ENCODE measurements at regions not wholly inside any gene's neighbourhood (a gene's known extent, or its start where the extent isn't known, plus 50 kb on each side); places are given as distances from the start of the nearest gene placed in this dataset.

DNA sequence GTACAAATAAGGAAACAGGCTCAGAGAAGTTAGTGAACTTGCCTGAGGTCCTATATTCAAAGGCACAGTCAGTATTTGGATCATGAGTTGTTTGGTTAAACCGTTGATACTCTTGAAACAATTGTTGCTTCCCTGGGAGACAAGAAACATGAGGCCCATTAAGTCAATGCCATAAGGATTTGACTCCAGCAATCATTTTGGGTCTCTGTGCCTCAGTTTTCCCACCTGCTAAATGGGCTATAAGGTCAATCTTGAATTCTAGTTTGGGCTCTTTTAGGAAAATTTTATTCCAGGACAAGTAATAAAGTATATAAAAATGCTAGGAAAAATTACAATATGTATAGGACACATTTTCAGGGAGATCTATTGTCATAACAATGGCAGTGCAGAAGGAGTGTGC lies 202.1 kb downstream of the TMEM26 start:
- H3K9me3 ChIP-seq = peaks cover 6% of the 10 kb centered on the region; the same call in 2 of the 3 replicates
- no peak for FAIRE-seq
- H3K27ac ChIP-seq = no peak overlapping the region
- no peak for DNase-seq (ENCODE audit: low read depth in 1 of 2, low spot score in 1 of 2)
- ChIA-PET POLR2A (no interaction called here), CTCF (no interaction called here)
- no peak overlapping the region for H3K4me3 ChIP-seq
- no peak overlapping the region for H3K4me2 ChIP-seq
- TF ChIP-seq BCL3 (IDR thresholded peaks at IDR 0.05) = no peak
- no peak for TF ChIP-seq RCOR1 (IDR thresholded peaks at IDR 0.05; ENCODE audit: low read depth, low read length)
- no peak for TF ChIP-seq RFX5 (IDR thresholded peaks at IDR 0.05)
- TF ChIP-seq ZC3H11A (IDR thresholded peaks at IDR 0.05) = no peak
- no peak for TF ChIP-seq MAFK (IDR thresholded peaks at IDR 0.05; ENCODE audit: partially characterized antibody)
- no peak for TF ChIP-seq E2F6 (IDR thresholded peaks at IDR 0.05; ENCODE audit: borderline replicate concordance, low read depth)
- TF ChIP-seq ZSCAN20 (CRISPR knock-in tag; IDR thresholded peaks at IDR 0.05) = no peak
- no peak for TF ChIP-seq HOXB5 (CRISPR knock-in tag; IDR thresholded peaks at IDR 0.05)
- TF ChIP-seq CBX2 (IDR thresholded peaks at IDR 0.05; ENCODE audit: borderline replicate concordance, low read depth) = no peak
- no peak for TF ChIP-seq SMC3 (IDR thresholded peaks at IDR 0.05)
- TF ChIP-seq POLR2A (IDR thresholded peaks at IDR 0.05; ENCODE audit: low read length) = no peak
- no peak for TF ChIP-seq KDM1A (IDR thresholded peaks at IDR 0.05; ENCODE audit: low read depth)
- TF ChIP-seq MYC (IDR thresholded peaks at IDR 0.05; ENCODE audit: borderline replicate concordance, low read length) = no peak
- TF ChIP-seq FOSL2 (IDR thresholded peaks at IDR 0.05) = no peak
- TF ChIP-seq FOSL2 (CRISPR knock-in tag; IDR thresholded peaks at IDR 0.05) = no peak
- TF ChIP-seq, protein P1, sequence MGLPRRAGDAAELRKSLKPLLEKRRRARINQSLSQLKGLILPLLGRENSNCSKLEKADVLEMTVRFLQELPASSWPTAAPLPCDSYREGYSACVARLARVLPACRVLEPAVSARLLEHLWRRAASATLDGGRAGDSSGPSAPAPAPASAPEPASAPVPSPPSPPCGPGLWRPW (IDR thresholded peaks at IDR 0.05) = no peak
- 4% methylated on average over 1 of the region's 1 CpG for WGBS (ENCODE audit: missing lambda C conversion rate)
- no peak for ATAC-seq
- H3K4me1 ChIP-seq = no peaks in the 10 kb centered on the region

GRCh38 chr10:61250131-61250530 lies 203.1 kb downstream of the TMEM26 start:
- 49% methylated on average over 2 of the region's 2 CpGs for WGBS (ENCODE audit: missing lambda C conversion rate)
- no peaks in the 10 kb centered on the region for H3K4me1 ChIP-seq
- TF ChIP-seq, protein P1 (IDR thresholded peaks at IDR 0.05) = no peak
- no peak for TF ChIP-seq EP300 (IDR thresholded peaks at IDR 0.05)
- no peak for TF ChIP-seq E2F6 (IDR thresholded peaks at IDR 0.05; ENCODE audit: borderline replicate concordance, low read depth)
- no peak for TF ChIP-seq CEBPB (IDR thresholded peaks at IDR 0.05)
- TF ChIP-seq HOXA7 (CRISPR knock-in tag; IDR thresholded peaks at IDR 0.05) = no peak
- no peak for TF ChIP-seq EHMT2 (IDR thresholded peaks at IDR 0.05; ENCODE audit: low read depth)
- TF ChIP-seq MAFK (IDR thresholded peaks at IDR 0.05; ENCODE audit: partially characterized antibody) = no peak
- TF ChIP-seq HEYL (CRISPR knock-in tag; IDR thresholded peaks at IDR 0.05) = no peak
- no peak for TF ChIP-seq RNF2 (IDR thresholded peaks at IDR 0.05; ENCODE audit: borderline replicate concordance, low read depth)
- no peak for TF ChIP-seq FOSL2 (IDR thresholded peaks at IDR 0.05)
- TF ChIP-seq FOSL2 (CRISPR knock-in tag; IDR thresholded peaks at IDR 0.05) = no peak
- TF ChIP-seq ELK1 (IDR thresholded peaks at IDR 0.05; ENCODE audit: low read depth, low read length) = no peak
- no peak for TF ChIP-seq HDAC2 (IDR thresholded peaks at IDR 0.05)
- no peak for TF ChIP-seq CHD4 (IDR thresholded peaks at IDR 0.05; ENCODE audit: borderline replicate concordance)
- TF ChIP-seq SMC3 (IDR thresholded peaks at IDR 0.05) = no peak
- TF ChIP-seq ZSCAN20 (CRISPR knock-in tag; IDR thresholded peaks at IDR 0.05) = no peak
- TF ChIP-seq REST (IDR thresholded peaks at IDR 0.05) = no peak
- no peak for TF ChIP-seq FOXS1 (CRISPR knock-in tag; IDR thresholded peaks at IDR 0.05)
- TF ChIP-seq POLR2A (IDR thresholded peaks at IDR 0.05; ENCODE audit: low read length) = no peak
- no peak for TF ChIP-seq EHF (CRISPR knock-in tag; IDR thresholded peaks at IDR 0.05)
- no peak for FAIRE-seq
- CTCF ChIA-PET = interaction anchor here (1.4 kb wide), 1 partner anchor 14 kb away, joined by 3 read pairs; no protein-coding TSS in a partner anchor
- no peak overlapping the region for H3K4me2 ChIP-seq
- no peak for ATAC-seq
- no peak overlapping the region for H3K4me3 ChIP-seq
- H3K27ac ChIP-seq = no peak overlapping the region
- peaks cover 6% of the 10 kb centered on the region; the same call in 2 of the 3 replicates for H3K9me3 ChIP-seq
- POLR2A ChIA-PET = no interaction called here
- DNase-seq (ENCODE audit: low read depth in 1 of 2, low spot score in 1 of 2) = no peak

Data from A549 (cell line).